ENCODE measurements at regions not wholly inside any gene's neighbourhood (a gene's known extent, or its start where the extent isn't known, plus 50 kb on each side); places are given as distances from the start of the nearest gene placed in this dataset.
"Not testable (repeated sequence)": the region's sequence is repeated elsewhere in the genome, so short reads cannot be mapped to it uniquely, and the experiment has no call there.

DNA sequence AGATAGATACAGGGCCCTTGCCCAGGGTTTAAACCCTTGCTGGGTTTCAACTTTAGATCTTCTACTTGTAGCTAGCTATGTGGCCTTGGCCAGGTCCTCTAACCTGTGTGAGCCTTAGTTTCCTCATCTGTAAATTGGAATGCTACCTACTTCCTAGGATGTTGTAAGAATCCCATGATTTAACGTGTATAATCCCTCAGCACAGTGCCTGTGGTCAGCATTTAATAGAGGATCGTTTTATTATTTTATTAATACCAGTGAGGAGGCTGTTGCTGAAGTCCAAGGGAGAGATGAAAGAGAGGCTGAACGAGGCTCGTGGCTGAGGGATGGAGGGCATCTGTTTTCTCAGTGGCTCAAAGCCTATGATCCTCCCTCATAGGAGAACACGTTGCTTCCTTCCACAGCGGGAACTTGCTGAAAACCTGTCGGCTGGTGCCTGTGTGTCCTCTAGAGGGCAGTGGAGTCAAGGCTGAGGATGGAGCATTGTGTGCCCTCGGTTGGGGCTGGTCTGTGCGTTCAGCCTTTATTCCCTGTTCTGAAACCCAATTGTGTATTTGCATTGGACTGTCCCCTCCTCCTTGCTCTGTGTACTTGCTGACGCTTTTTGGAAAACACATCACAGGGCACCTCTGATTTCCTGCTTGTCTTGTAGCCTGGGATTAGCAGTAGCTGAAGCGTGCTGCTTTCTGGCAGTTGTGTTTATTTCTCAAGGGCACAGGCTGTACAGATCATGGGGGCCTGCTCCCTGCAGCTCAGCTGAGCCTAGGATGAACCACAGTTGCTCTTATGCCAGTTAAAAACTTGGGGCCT is 104.3 kb downstream of the PROP1 start:
- DNase-seq (ENCODE audit: low read depth); H3K4me3 ChIP-seq (ENCODE audit: low read depth, low read length): not testable (repeated sequence)
- TF ChIP-seq, protein P1, sequence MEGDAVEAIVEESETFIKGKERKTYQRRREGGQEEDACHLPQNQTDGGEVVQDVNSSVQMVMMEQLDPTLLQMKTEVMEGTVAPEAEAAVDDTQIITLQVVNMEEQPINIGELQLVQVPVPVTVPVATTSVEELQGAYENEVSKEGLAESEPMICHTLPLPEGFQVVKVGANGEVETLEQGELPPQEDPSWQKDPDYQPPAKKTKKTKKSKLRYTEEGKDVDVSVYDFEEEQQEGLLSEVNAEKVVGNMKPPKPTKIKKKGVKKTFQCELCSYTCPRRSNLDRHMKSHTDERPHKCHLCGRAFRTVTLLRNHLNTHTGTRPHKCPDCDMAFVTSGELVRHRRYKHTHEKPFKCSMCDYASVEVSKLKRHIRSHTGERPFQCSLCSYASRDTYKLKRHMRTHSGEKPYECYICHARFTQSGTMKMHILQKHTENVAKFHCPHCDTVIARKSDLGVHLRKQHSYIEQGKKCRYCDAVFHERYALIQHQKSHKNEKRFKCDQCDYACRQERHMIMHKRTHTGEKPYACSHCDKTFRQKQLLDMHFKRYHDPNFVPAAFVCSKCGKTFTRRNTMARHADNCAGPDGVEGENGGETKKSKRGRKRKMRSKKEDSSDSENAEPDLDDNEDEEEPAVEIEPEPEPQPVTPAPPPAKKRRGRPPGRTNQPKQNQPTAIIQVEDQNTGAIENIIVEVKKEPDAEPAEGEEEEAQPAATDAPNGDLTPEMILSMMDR (IDR thresholded peaks at IDR 0.05; ENCODE audit: control insufficient read depth, extremely low read depth, insufficient read depth): peak; percentile 54

DNA sequence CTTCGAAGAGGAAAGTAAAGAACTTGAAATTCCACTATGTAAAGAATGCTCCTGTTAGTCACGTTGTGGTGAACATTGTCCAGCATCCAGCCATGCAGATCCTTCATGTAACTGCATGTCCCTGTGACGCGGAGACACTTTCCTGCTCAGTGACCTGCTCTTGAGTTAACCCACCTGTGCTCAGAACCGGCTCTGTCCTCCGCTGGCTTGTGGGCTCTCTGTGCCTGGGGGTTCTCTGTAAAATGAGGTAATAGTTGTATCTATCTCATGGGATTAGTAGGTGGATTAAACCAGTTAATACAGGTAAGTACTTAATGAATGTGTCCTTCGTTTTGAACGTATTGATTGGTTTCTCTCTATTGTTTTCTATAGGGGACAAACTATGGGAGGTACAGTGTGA is 100.6 kb upstream of the FAM153A start:
- not testable (repeated sequence) for DNase-seq (ENCODE audit: low read depth); H3K4me3 ChIP-seq (ENCODE audit: low read depth, low read length)

DNA sequence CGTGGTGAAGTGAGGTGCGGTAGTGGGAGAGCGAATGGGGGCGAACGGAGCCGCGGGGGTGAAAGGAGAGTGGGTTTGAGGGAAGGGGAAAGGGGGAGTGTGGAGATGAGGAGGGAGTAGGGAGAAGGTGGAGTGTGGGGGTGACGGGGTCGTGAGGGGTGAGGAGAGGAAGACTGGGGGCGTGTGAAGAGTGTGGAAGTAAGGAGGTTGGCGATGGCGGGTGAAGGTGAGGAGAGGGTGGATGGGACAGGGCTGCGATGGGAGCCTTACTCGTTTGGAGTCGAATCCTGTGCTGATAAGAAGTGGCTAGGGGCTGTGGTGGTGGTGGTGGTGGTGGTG is 93.2 kb upstream of the FAM153A start:
- peak overlapping the region; percentile 41; the same call in 1 of the 2 replicates for H3K4me3 ChIP-seq (ENCODE audit: low read depth, low read length)
- not testable (repeated sequence) for DNase-seq (ENCODE audit: low read depth)

DNA sequence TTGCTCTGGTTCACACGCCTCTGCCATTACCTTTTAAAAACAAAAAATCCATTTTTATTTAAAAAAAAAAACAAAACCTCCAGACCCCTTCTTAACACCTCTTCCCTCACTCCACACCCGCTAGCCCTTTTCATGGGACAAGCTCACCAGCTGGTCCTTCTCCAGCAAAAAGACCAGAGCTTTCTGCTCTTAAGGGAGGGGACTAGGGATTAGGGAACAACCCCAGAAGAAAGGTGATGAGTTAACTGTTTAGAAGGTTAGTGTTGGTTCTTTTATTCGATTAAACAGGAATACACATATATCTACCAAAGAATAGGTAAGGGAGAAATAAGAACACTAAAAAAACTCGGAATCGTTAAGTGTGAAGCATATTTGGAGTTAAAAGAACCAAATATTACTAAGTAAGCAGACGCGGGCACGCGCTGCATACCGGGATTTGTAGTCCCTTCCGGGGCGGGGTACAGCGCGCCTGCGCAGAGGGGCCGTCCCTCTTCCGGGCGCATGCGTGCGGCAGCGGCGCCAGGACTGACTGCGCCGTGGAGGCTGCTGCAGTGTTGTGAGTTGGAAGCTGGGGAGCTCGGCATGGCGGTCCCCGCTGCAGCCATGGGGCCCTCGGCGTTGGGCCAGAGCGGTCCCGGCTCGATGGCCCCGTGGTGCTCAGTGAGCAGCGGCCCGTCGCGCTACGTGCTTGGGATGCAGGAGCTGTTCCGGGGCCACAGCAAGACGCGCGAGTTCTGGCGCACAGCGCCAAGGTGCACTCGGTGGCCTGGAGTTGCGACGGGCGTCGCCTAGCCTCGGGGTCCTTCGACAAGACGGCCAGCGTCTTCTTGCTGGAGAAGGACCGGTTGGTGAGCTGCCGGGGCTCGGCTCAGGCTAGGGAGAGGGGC is 92.6 kb upstream of the FAM153A start:
- not testable (repeated sequence) for DNase-seq (ENCODE audit: low read depth); H3K4me3 ChIP-seq (ENCODE audit: low read depth, low read length)

DNA sequence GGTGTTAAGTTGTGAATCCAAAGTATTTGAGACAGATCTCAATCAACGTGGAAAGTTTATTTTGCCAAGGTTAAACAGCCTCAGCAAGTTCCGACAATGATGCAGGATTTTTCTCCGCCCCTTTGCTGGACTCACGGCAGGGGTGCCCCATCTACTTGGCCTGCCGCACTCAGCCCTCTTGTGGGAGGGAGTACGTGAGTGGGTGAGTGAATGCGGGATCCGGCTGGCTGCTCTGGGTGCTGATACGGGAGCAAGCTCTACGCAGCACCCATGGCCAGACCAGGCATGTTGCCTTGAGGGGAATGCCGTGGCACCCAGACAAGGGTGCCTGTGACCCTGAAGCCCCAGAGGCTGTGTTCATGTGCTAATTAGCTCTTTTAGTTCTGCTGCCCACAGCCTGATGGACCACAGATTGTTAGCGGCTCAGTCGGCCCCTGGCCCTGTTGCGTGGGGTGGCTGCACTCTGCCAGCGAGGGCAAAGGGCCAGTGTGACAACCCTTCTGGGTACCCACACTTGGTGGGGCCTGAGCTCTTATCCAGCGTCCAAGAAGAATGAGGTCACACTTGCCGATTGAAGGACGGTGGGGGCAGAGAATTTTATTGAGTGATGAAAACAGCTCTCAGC is 81.2 kb upstream of the FAM153A start:
- not testable (repeated sequence) for H3K4me3 ChIP-seq (ENCODE audit: low read depth, low read length); DNase-seq (ENCODE audit: low read depth)

DNA sequence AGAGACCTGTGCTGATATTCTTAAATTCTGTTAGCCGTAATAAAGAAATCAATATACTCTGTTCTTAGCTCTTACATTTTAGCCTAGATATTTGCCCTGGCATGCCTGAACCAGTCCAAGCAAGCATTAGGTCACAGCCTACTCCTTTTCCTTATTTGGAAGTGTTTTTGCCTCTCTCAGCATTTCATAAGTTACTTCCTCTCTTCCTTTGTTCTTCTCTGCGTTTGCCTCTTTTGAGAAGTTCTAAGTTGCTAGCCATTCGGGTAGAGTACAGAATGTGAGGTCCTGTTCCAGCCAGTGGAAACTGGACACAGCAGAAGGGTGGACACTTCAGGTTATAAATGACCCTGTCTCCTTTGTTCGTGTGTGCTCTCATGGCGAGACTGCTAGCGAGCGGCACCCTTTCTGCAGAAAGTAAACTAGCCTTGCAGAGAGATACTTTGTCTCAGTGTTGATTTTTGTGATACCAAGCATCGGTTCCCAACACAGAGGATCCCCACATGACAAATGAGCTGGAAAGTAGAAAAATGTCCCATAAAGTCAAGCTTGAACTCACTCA is 75.0 kb upstream of the FAM153A start:
- not testable (repeated sequence) for DNase-seq (ENCODE audit: low read depth); H3K4me3 ChIP-seq (ENCODE audit: low read depth, low read length)

DNA sequence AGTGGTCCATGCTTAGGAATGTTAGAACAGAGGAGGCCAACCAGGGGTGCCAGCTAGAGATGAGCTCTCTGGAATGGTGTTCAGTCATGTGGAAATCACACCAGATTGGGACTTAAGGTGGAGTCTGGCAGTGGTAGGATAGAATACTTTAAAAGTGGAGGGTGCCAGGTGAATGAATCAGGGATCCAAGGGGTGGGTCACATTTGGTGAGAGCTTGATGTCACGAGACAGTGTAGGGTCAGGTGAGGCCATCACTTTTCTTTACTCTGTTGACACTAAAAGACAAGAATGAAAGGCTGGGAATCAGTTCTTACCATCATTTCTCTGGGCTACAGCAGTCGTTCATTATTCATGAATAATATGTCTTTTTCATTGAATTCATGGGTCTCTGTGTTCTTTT is 73.8 kb upstream of the FAM153A start:
- DNase-seq (ENCODE audit: low read depth); H3K4me3 ChIP-seq (ENCODE audit: low read depth, low read length): not testable (repeated sequence)

DNA sequence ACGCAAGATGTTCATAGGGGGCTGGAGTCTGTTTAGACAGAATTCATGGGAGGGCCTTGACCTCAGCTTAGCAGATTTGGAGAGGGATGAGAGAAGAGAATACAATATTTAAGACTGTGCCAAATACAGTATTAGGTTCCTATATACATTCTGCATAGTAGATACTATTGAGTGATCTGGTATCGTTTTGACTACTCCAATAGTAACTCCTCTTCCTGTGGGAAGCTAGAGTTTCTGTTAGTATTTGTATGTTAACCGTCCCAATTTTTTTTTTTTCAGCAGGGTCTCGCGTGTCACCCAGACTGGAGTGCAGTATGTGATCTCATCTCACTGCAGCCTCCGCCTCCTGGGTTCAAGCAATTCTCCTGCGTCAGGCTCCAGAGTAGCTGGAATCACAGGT is 65.2 kb upstream of the FAM153A start:
- DNase-seq (ENCODE audit: low read depth): not testable (repeated sequence)

DNA sequence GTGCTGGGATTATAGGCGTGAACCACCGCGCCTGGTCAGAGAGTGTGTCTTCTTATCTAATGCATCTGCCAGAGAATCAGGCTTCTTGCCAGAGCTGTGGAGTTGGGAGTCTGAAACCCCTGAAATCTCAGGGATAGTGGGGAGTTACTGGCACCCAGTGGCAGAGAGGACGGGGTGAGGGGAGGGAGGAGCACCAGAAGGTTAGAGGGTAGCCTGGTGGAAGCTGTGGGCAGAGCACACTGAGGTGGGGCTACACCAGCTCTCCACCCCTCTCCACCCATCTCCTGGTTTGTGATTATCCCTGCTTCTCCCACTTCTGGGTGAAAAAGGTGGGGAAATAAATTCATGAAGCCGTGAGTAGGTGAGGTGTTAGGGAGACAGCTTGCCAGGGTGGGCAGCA is 63.9 kb upstream of the FAM153A start:
- H3K4me3 ChIP-seq (ENCODE audit: low read depth, low read length); DNase-seq (ENCODE audit: low read depth): not testable (repeated sequence)

More for the DNA sequence above, 65.2 kb upstream of the FAM153A start:
- H3K4me3 ChIP-seq (ENCODE audit: low read depth, low read length): not testable (repeated sequence)

DNA sequence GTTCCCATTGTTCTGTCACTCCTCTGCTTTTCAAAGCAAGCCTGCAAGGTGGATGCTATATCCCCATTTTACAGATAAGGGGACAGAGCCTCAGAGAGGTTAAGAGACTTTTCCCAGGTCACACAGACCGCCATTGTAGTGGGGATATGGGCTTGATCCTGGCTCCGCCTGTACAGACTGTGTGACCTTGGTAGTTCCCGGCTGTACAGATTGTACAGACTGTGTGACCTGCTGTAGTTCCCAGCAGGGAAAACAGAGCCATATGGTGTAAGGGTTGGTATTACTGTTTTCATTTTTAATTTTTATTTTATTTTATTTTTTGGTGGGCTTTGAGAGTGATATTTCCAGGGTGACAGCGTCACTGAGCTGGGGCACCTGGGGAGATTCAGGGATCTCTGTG is 63.2 kb upstream of the FAM153A start:
- not testable (repeated sequence) for DNase-seq (ENCODE audit: low read depth); H3K4me3 ChIP-seq (ENCODE audit: low read depth, low read length)

DNA sequence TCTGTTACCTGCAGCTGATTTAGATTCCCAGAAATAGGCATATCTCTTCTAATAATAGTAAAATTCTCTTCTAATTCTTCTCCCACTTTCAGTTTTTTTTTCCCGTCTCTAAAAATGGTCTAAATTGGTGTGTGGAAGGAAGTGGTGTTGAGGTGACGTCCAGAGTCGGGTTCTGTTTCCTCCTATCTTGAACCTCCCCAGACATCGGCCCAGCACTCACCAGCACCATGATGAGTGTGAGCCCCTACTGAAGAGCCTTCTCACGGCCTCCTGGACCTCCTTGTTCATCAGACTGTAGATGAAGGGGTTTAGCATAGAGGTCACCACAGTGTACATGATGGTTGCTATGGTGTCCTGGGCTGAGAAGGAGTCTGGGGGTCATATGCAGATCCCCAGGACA is 53.5 kb upstream of the FAM153A start:
- not testable (repeated sequence) for DNase-seq (ENCODE audit: low read depth); H3K4me3 ChIP-seq (ENCODE audit: low read depth, low read length)
